HUES48 (cell line): ENCODE measurements at regions not wholly inside any gene's neighbourhood (a gene's known extent, or its start where the extent isn't known, plus 50 kb on each side); places are given as distances from the start of the nearest gene placed in this dataset.
A peak's percentile ranks its signal among the peaks of the same experiment; 100 is the strongest.

Experiments
- H3K27ac ChIP-seq: one replicate; pipeline ENCODE4 v1.7.0; 2013; ENCODE audit warnings: low read depth, low read length, inconsistent platforms
- H3K27me3 ChIP-seq: 2 replicates; pipeline ENCODE4 v1.6.1; 2013; ENCODE audit warnings: mild to moderate bottlenecking, low read length; ENCODE audit not compliant: control insufficient read depth, insufficient read depth
- H3K36me3 ChIP-seq: 2 replicates; pipeline ENCODE4 v1.6.1; 2013; ENCODE audit warnings: low read length; ENCODE audit not compliant: control insufficient read depth, insufficient read depth
- H3K4me1 ChIP-seq: 2 replicates; pipeline ENCODE4 v1.6.1; 2013; ENCODE audit warnings: mild to moderate bottlenecking, low read length; ENCODE audit not compliant: control insufficient read depth, insufficient read depth
- H3K4me3 ChIP-seq: 2 replicates; pipeline ENCODE4 v1.5.1; 2013; ENCODE audit warnings: mild to moderate bottlenecking, low read depth, low read length
- H3K9ac ChIP-seq: 2 replicates; pipeline ENCODE4 v1.6.1; 2013; ENCODE audit warnings: mild to moderate bottlenecking, low read depth, low read length, moderate library complexity
- H3K9me3 ChIP-seq: 2 replicates; pipeline ENCODE4 v1.6.1; 2013; ENCODE audit warnings: low read length; ENCODE audit not compliant: control insufficient read depth, insufficient read depth

DNA sequence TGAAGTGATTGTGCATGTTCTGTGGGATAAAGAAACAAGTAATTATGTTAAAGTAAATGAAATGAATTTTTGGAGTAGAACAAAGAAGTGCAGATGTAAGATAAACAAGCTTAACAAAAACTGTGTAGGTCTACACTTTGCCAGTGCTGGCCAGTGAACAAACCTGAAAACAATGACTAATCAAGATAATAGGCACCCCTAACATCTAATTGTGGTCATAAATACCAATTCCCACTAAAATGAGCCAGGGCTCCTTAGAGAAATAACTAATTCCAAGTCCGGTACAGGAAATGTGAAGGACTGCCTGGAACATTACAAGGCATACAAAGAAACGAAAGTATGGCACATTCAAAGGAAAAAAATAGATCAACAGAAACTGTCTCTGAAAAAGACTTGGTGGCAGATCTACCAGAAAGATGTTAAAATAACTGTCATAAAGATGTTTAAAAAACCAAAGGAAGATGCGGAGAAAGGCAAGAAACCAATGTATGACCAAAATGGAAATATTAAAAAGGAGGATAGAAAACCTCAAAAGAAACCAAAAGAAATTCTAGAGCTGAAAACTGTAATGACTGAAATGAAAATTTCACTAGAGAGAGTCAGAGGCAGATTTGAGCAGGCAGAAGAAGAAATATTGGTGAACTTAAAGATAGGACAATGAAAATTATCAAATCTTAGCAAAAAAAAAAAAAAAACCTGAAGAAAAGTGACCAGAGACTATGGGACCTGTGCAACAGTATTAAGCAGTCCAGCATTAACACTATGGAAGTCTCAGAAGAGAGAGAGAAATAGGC is 94.7 kb upstream of the SLC66A3 start:
- H3K27ac ChIP-seq: no peak overlapping the region
- H3K4me1 ChIP-seq: no peaks in the 10 kb centered on the region
- H3K9ac ChIP-seq: no peak overlapping the region
- no peaks in the 10 kb centered on the region for H3K36me3 ChIP-seq
- H3K4me3 ChIP-seq: no peak overlapping the region
- H3K27me3 ChIP-seq: no peaks in the 10 kb centered on the region
- no peaks in the 10 kb centered on the region for H3K9me3 ChIP-seq

DNA sequence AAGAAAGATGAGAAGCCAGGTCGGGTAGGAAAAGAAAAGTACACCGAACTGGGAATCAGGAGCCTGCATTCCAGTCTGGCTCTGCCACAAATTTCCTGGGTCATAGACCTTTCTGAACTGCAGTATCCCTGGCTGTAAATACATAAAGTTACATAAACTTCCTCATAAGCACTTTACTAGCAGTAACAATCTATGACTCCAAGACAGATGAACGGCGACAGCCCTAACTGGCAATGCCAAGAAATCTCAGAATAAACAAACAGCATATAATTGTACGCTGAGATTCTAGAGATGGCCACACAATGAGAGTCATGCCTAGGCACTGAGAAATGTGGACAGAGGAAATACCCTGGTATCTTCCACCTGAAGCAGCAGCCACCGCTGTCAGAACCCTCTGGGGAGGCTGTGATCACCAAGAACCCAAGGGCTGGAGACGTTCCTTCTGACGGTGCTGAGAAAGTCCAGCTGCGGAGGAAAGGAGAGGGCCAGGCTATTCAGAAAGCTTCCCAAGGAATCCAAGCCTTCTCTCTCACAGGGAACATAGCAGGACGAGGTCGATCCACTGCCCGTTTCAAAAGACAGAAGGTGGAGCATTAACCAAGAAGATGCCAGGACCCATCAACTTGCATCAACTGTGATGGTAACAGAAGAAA is 89.3 kb upstream of the SLC66A3 start:
- Histone ChIP-seq H3K27me3 (no peaks in the 10 kb centered on the region), H3K27ac (no peak overlapping the region), H3K9me3 (no peaks in the 10 kb centered on the region), H3K36me3 (no peaks in the 10 kb centered on the region), H3K4me3 (no peak overlapping the region), H3K9ac (no peak overlapping the region), H3K4me1 (no peaks in the 10 kb centered on the region; the same call in 1 of the 2 replicates)

DNA sequence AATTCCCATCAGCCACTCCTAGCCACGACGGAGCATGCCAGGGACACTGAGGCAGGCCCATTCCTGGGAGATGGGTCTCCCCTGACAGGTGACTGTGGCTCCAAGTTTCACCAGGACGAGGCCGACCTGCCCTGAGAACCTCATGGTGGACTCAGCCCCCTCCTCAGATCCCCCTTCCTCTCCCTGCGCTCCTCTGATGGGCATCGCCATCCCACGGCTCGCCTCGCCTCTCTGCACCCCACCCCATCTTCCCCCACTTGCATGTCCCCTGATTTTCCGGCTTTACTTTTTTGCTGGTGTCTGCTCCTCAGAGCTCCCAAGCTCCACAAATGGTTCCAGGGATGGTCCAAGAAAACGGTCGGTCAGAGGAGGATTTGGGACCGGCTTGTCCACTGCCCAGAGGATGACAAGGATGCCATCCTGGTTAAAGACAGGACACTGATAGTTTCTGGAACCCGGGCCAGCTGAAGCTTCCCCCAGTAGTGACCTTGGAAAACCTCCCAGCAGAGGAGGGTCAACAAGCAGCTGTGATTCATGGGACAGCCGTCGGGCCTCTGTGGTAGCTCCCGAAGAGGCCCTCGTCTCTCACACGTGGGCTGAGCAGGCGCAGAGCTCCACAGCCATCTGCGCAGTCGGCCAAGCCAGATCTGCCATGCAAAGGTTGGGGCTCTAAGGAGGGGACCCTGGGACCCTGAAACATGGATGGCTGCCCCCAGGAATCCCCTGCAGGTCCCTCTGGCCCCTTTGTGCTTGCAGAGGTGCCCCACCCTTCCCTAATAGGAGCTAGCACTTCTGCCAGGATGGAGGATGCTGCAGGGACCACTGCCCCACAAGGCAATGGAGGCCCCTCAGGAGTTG is 87.8 kb upstream of the SLC66A3 start:
- Histone ChIP-seq H3K36me3 (no peaks in the 10 kb centered on the region), H3K9ac (no peak overlapping the region), H3K4me1 (peaks cover 11% of the 10 kb centered on the region), H3K4me3 (no peak overlapping the region), H3K9me3 (no peaks in the 10 kb centered on the region), H3K27ac (no peak overlapping the region), H3K27me3 (no peaks in the 10 kb centered on the region)

DNA sequence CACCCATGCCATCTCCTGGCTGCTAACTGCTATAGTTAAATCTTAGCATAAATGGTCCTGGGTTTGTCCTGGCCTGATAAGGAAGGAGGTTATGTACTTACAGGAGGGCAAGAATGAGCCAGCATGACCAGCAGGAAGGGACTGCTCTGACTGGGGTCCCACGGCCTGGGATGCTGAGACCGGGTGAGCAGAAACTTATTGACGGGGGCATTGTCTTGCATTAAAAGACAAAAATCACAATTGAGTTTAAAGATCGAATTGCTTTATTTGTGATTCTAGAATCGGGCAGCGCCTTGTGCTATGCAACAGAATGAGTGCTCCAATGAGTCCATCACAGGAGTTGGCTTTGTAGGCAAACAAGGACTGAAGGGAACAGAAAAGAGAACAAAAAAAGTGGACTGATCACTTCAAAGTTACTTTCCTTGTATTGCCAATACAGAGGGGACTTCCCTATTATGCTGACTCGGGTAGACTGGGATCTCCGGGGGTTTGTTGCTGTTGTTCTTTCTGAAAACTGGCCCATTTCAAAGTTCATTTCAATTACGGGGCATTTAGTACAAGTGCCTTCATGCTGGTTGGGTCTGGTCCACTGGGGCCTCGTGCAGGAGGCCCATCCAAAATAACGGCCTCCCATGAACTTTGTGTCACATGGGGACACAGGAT is 87.1 kb upstream of the SLC66A3 start:
- no peaks in the 10 kb centered on the region for H3K9me3 ChIP-seq
- H3K4me3 ChIP-seq: no peak overlapping the region
- H3K9ac ChIP-seq: no peak overlapping the region
- H3K27me3 ChIP-seq: no peaks in the 10 kb centered on the region
- no peak overlapping the region for H3K27ac ChIP-seq
- no peaks in the 10 kb centered on the region for H3K36me3 ChIP-seq
- peaks cover 18% of the 10 kb centered on the region for H3K4me1 ChIP-seq

DNA sequence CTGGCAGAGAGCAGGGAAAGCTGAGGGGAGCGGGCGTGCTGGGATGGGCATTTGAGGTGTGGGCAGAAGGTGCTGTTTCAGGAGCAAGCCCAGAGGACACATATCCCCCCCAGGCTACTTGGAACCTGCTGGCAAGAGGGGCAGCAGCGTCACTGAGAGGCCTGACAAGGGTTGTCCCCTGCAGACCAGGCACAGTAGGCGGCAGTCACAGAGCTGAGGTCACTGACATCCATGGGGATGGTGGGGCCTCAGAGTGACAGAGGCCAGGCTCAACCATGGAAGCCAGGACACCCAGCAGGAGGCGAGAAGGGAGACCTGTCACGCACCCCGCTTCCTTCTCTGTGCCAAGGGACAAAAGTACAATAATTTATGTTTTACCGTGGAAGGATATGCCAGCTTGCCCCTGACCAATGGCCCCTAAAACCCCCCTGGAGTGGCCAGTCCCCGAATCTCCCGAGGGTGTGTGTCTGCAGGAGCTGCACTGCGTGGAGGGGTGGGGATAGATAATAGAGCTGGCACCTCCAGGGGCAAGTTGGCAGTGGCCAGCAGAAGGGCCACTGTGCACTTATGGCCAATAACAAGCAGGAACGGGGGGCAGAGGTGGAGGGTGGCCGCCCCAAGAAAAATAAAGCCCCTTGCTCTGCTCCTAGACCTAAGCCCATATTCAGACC is 86.3 kb upstream of the SLC66A3 start:
- H3K9ac ChIP-seq: no peak overlapping the region
- no peak overlapping the region for H3K27ac ChIP-seq
- H3K4me1 ChIP-seq: peaks cover 18% of the 10 kb centered on the region
- no peak overlapping the region for H3K4me3 ChIP-seq
- no peaks in the 10 kb centered on the region for H3K36me3 ChIP-seq
- H3K27me3 ChIP-seq: no peaks in the 10 kb centered on the region
- H3K9me3 ChIP-seq: no peaks in the 10 kb centered on the region

DNA sequence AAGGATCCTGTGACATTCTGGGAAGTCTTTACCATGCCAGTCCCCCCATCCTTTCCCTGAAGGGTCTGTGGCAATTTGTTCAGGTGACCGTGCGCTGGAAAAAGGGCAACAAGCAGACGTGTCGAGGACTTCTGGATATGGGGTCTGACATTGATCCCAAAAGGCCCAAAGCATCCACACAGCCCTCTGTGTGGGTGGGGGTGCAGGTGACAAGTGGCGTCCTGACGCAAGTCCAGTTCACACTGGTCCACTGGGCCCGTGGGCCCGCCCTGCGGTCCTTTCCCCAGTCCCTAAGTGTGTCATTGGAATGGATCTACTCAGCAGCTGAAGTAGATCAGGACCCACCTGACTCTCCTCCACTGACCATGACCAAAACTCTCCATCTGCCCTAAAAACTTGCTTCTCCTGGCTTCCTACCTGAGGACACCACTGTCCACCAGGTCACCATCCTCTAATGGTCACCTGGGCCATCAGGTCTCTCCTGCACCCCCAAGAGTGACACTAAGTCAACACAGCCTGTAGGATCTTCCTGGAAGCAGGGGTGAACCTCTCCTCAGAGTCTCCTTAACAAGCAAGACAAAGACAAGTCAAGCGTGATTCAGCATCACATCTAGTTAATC is 85.6 kb upstream of the SLC66A3 start:
- no peak overlapping the region for H3K27ac ChIP-seq
- no peaks in the 10 kb centered on the region for H3K9me3 ChIP-seq
- H3K36me3 ChIP-seq: no peaks in the 10 kb centered on the region
- no peaks in the 10 kb centered on the region for H3K27me3 ChIP-seq
- H3K9ac ChIP-seq: no peak overlapping the region
- H3K4me1 ChIP-seq: peaks cover 18% of the 10 kb centered on the region
- no peak overlapping the region for H3K4me3 ChIP-seq

DNA sequence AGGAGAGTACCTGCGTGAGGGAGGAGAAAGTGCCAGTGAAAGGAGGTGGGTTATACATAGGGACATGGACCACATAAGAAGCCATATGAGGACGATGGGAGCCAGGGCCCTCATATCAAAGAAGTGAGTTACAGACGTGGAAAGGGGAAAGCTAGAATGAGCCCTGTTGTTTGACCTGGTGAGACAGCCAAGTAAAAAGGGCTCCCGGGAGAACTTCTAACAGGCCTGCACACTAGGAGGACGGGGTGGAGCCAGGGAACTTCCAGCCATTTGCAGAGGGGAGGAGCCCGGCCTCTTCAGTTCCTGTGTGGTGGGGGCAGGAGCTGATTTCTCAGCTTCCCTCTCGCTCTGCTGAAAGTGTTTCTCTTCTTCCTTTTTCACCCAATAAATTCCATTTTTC is 84.1 kb upstream of the SLC66A3 start:
- H3K9me3 ChIP-seq: no peaks in the 10 kb centered on the region
- no peak overlapping the region for H3K27ac ChIP-seq
- H3K27me3 ChIP-seq: no peaks in the 10 kb centered on the region
- no peak overlapping the region for H3K9ac ChIP-seq
- H3K4me1 ChIP-seq: peaks cover 18% of the 10 kb centered on the region
- H3K36me3 ChIP-seq: no peaks in the 10 kb centered on the region
- no peak overlapping the region for H3K4me3 ChIP-seq

DNA sequence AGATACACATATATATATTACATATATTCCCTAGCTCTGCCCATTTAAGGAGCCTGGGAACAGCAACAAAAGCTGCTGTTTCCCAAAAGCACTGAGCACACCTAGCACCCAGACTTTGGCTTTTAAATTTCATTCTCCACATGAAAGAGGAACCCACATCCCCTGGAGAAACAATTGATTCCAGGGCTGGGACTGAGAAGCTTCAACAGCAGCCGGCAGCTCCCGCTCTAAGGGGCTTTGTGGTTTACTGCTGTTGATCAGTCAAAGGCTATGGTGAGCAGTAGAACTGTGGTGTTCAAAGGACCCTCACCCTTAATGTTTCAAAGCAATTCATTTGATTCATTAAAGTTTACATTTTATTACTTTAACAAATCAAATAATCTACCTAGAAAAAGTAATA is 83.3 kb upstream of the SLC66A3 start:
- peaks cover 18% of the 10 kb centered on the region for H3K4me1 ChIP-seq
- no peak overlapping the region for H3K9ac ChIP-seq
- no peaks in the 10 kb centered on the region for H3K36me3 ChIP-seq
- no peaks in the 10 kb centered on the region for H3K27me3 ChIP-seq
- H3K9me3 ChIP-seq: no peaks in the 10 kb centered on the region
- H3K27ac ChIP-seq: peak overlapping the region; percentile 21
- H3K4me3 ChIP-seq: no peak overlapping the region

DNA sequence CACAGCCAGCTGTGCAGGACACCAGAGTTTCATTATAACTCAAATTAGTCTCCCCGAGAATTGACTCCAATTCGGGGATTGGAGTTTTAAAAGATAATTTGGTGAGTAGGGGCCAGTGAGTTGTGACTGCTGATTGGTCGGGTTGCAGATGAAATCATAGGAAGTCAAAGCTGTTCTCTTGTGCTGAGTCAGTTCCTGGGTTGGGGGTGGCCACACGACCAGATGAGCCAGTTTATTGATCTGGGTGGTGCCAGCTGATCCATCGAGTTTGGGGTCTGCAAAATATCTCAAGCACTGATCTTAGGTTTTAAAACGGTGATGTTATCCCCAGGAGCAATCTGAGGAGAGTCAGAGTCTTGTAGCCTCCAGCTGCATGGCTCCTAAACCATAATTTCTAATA is 82.7 kb upstream of the SLC66A3 start:
- H3K4me1 ChIP-seq: peaks cover 18% of the 10 kb centered on the region
- H3K9ac ChIP-seq: no peak overlapping the region
- H3K27me3 ChIP-seq: no peaks in the 10 kb centered on the region
- H3K9me3 ChIP-seq: no peaks in the 10 kb centered on the region
- no peak overlapping the region for H3K4me3 ChIP-seq
- no peaks in the 10 kb centered on the region for H3K36me3 ChIP-seq
- H3K27ac ChIP-seq: no peak overlapping the region

DNA sequence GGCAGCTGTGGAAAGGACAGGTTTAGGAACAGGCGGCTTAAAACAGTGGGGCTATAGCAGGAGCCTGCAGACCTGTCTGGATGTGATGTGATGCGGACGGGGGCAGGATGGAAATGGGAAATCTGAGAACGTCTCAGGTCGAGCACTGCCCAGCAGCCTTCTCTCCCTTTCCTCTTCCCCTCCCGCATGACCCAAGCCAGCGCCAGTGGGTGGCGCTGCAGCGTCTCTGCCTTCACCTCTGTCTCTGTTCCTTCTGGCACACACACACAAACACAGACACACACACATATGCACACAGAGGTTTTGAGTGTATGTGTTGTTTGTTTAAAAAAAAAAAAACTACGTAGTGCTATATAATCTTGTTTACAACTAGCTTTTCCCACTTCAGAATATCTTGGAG is 82.0 kb upstream of the SLC66A3 start:
- Histone ChIP-seq H3K4me3 (no peak overlapping the region), H3K4me1 (peaks cover 18% of the 10 kb centered on the region), H3K36me3 (no peaks in the 10 kb centered on the region), H3K9me3 (no peaks in the 10 kb centered on the region), H3K27me3 (no peaks in the 10 kb centered on the region), H3K27ac (no peak overlapping the region), H3K9ac (no peak overlapping the region)
